ENCODE measurements at regions not wholly inside any gene's neighbourhood (a gene's known extent, or its start where the extent isn't known, plus 50 kb on each side); places are given as distances from the start of the nearest gene placed in this dataset.

DNA sequence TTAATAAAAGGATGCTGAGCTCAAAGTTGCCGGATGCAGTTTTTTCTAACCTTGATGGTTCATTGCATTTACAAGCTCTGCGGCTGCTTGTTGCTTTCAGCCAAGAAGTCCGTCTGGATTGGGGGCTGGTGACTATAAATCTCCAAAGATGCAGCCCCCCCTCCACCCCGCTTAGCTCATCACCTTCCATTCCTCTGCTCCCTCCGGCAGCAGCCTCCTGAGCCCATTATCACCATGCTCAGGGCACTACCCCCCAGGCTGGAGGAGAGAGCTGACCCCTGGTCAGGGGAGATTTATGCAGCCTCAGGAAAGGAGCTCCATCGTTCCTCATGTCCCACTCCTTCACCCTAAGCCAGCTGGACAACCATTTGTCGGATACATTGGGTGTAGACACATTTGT is 55.3 kb upstream of the ZRANB1 start:
- Histone ChIP-seq H3K27ac (no peak overlapping the region), H3K9me3 (peaks cover 0 to 8% (median 5%) of the 10 kb centered on the region in 3 donors), H3K4me1 (no peaks in the 10 kb centered on the region), H3K27me3 (no peaks in the 10 kb centered on the region), H3K36me3 (no peaks in the 10 kb centered on the region), H3K4me3 (no peak overlapping the region)
- no peak for DNase-seq
- intact Hi-C loops (cut with DNase I; ENCODE audit: low total_unique reads) = loop anchor here (2.0 kb wide), 1 partner anchor 58 kb away; no protein-coding TSS in a partner anchor
- TF ChIP-seq, protein P1, sequence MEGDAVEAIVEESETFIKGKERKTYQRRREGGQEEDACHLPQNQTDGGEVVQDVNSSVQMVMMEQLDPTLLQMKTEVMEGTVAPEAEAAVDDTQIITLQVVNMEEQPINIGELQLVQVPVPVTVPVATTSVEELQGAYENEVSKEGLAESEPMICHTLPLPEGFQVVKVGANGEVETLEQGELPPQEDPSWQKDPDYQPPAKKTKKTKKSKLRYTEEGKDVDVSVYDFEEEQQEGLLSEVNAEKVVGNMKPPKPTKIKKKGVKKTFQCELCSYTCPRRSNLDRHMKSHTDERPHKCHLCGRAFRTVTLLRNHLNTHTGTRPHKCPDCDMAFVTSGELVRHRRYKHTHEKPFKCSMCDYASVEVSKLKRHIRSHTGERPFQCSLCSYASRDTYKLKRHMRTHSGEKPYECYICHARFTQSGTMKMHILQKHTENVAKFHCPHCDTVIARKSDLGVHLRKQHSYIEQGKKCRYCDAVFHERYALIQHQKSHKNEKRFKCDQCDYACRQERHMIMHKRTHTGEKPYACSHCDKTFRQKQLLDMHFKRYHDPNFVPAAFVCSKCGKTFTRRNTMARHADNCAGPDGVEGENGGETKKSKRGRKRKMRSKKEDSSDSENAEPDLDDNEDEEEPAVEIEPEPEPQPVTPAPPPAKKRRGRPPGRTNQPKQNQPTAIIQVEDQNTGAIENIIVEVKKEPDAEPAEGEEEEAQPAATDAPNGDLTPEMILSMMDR (IDR thresholded peaks at IDR 0.05) = no peak

DNA sequence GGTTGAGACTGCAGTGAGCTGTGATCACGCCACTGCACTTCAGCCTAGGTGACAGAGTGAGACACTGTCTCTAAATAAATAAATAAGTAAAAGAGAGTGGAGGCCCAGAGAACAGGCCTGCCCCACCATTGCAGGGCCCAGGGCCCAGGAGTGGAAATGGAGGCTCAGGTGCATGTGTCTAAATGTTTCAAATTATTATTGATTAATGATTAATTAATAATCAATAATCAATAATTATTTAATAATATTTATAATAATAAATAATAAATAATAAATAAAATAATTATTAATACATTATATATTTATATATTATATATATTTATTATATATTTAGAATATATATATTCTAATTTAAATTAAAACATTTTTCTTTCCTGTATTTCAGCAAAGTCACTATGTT is 53.7 kb upstream of the ZRANB1 start:
- Histone ChIP-seq H3K4me1 (no peaks in the 10 kb centered on the region), H3K9me3 (no peaks in the 10 kb centered on the region), H3K4me3 (no peak overlapping the region), H3K27me3 (no peaks in the 10 kb centered on the region), H3K36me3 (no peaks in the 10 kb centered on the region), H3K27ac (no peak overlapping the region)
- no peak for DNase-seq
- TF ChIP-seq, protein P1 (IDR thresholded peaks at IDR 0.05) = no peak
- intact Hi-C loops (cut with DNase I; ENCODE audit: low total_unique reads) = no loop called here

- Histone ChIP-seq H3K27me3 (no peaks in the 10 kb centered on the region), H3K4me3 (no peak overlapping the region), H3K4me1 (no peaks in the 10 kb centered on the region), H3K27ac (no peak overlapping the region), H3K36me3 (no peaks in the 10 kb centered on the region), H3K9me3 (no peaks in the 10 kb centered on the region)
- no peak for DNase-seq
- intact Hi-C loops (cut with DNase I; ENCODE audit: low total_unique reads) = no loop called here
- TF ChIP-seq, protein P1 (IDR thresholded peaks at IDR 0.05) = no peak
These were observed 49.9 kb upstream of the ZRANB1 start for GRCh38 chr10:124892031-124892430.

Data from tibial artery (tissue), 4 donors.